ENCODE measurements at regions not wholly inside any gene's neighbourhood (a gene's known extent, or its start where the extent isn't known, plus 50 kb on each side); places are given as distances from the start of the nearest gene placed in this dataset.

DNA sequence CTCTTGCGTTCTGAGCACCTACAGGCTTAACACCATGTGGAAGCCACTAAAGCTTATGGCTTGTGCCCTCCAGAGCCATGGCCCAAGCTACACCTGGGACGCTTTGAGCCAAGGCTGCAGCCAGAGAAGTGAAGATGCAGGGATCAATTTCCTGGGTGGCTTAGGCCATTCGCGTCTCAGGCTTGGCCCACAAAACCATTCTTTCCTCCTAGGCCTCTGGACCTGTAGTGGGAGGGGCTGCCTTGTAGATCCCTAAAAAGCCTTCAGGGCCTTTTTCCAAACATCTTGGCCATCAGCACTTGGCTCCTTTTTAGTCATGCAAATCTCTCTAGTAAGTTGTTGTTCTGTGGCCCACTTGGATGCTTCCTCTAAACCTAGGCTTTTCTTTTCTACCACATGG lies 401.7 kb upstream of the RUNX1 start:
- DNase-seq (ENCODE audit: low read depth): no peak
- TF ChIP-seq, protein P1, sequence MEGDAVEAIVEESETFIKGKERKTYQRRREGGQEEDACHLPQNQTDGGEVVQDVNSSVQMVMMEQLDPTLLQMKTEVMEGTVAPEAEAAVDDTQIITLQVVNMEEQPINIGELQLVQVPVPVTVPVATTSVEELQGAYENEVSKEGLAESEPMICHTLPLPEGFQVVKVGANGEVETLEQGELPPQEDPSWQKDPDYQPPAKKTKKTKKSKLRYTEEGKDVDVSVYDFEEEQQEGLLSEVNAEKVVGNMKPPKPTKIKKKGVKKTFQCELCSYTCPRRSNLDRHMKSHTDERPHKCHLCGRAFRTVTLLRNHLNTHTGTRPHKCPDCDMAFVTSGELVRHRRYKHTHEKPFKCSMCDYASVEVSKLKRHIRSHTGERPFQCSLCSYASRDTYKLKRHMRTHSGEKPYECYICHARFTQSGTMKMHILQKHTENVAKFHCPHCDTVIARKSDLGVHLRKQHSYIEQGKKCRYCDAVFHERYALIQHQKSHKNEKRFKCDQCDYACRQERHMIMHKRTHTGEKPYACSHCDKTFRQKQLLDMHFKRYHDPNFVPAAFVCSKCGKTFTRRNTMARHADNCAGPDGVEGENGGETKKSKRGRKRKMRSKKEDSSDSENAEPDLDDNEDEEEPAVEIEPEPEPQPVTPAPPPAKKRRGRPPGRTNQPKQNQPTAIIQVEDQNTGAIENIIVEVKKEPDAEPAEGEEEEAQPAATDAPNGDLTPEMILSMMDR (IDR thresholded peaks at IDR 0.05; ENCODE audit: low read depth, low read length, missing control alignments): no peak
- H3K4me3 ChIP-seq (ENCODE audit: low read depth, low read length): no peak overlapping the region
- in situ Hi-C loops (cut with HindIII; ENCODE audit: low sequenced_read_pairs): loop anchor here (5.0 kb wide), 1 partner anchor 71 kb away; no protein-coding TSS in a partner anchor

DNA sequence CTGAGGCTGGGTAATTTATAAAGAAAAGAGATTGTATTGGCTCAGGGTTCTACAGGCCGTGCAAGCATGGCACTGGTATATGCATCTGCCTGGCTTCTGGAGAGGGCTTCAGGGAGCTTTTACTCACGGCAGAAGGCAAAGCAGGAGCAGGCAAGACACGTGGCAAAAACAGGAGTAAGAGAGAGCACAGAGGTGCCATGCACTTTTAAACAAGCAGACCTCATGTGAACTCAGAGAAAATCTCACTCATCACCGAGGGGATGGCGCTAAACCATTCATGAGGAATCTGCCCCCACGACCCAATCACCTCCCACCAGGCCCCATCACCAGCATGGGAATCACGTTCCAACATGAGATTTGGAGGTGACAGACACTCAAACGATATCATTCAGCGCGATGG lies 400.7 kb upstream of the RUNX1 start:
- TF ChIP-seq, protein P1 (IDR thresholded peaks at IDR 0.05; ENCODE audit: low read depth, low read length, missing control alignments): no peak
- no peak for DNase-seq (ENCODE audit: low read depth)
- H3K4me3 ChIP-seq (ENCODE audit: low read depth, low read length): no peak overlapping the region
- in situ Hi-C loops (cut with HindIII; ENCODE audit: low sequenced_read_pairs): loop anchor here (5.0 kb wide), 1 partner anchor 72 kb away; no protein-coding TSS in a partner anchor

DNA sequence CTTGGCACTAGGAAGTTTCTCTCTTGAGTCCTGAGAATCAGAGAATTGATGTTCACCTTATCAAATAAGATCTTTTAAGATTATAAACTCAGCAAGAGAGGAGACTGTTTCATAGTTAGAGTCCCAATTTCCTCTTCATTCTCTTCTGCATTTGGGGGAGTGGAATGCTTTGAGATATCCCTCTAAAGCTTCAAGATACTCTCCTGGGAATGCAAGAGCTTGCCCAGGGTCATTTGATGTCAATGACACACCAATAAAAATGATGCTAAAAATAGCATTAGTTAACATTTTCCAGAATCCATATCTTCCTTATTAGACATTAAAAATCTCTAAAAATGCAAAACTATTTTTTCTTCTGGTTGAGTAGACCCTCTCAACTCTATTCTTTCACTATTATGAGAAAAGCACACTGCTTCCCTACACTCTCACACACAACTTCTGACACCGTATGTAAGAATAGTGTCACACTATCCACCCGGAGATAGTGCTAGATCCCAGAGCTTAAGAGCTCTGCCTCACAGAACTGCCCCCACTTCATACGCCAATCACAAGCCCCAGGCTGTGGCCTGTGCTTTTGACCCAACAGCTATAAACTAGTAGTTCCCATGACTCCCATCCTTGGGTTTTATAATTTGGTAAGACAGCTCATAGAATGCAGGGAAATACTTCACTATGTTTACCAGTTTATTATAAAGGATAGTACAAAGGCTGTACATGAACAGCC lies 399.9 kb upstream of the RUNX1 start:
- in situ Hi-C loops (cut with HindIII; ENCODE audit: low sequenced_read_pairs): no loop called here
- no peak overlapping the region for H3K4me3 ChIP-seq (ENCODE audit: low read depth, low read length)
- TF ChIP-seq, protein P1 (IDR thresholded peaks at IDR 0.05; ENCODE audit: low read depth, low read length, missing control alignments): no peak
- DNase-seq (ENCODE audit: low read depth): no peak

DNA sequence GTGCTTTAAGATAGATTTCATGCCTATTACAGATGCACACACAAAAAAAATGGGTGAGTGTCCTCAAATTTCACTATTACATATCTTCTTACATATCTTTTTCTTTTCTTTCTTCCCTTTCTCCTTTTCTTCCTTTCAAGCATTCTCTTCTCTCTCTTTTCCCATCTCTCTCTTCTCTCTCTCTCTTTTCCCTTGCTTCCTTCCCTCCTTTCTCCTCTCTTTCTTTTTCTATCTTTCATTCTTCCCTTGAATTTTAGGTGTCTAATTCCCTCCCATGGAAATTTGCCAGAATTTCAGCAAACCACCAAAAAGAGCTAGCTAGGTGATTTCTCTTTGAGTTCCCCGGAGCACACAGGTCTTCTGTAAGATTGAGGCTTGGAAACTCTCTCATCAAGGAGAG lies 395.3 kb upstream of the RUNX1 start:
- TF ChIP-seq, protein P1 (IDR thresholded peaks at IDR 0.05; ENCODE audit: low read depth, low read length, missing control alignments): no peak
- H3K4me3 ChIP-seq (ENCODE audit: low read depth, low read length): no peak overlapping the region
- in situ Hi-C loops (cut with HindIII; ENCODE audit: low sequenced_read_pairs): no loop called here
- no peak for DNase-seq (ENCODE audit: low read depth)

DNA sequence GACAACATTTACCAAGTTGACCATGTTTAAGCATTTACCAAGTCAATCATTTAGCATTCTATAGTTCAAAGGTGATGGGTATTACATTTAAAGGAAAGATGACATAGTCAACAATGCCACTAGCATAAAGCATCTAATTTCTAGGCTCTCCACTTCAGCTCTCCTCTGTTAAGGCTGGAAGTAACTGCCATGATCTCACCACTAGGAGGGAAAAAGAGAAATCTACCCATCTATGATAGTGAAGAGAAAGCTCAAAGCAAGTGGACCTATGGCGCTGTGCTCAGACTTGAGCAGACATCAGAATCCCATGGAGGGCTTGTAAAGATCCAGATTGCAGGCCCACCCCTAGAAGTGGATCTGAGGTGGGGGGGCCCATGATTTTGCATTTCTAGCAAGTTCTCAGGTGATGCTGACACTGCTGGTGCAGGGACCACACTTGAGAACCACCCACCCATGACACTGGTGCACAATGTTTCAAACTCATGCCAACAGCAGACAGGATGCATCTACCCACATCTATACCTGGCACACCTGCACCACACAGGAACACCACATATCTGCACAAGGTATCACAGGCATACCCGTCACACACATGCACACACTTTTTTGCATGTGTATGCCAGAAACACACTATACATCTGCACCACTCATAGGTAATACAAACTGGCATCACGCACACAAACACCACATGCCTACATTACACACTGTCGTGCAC lies 392.9 kb upstream of the RUNX1 start:
- in situ Hi-C loops (cut with HindIII; ENCODE audit: low sequenced_read_pairs): no loop called here
- H3K4me3 ChIP-seq (ENCODE audit: low read depth, low read length): no peak overlapping the region
- TF ChIP-seq, protein P1 (IDR thresholded peaks at IDR 0.05; ENCODE audit: low read depth, low read length, missing control alignments): peak; percentile 10
- no peak for DNase-seq (ENCODE audit: low read depth)

DNA sequence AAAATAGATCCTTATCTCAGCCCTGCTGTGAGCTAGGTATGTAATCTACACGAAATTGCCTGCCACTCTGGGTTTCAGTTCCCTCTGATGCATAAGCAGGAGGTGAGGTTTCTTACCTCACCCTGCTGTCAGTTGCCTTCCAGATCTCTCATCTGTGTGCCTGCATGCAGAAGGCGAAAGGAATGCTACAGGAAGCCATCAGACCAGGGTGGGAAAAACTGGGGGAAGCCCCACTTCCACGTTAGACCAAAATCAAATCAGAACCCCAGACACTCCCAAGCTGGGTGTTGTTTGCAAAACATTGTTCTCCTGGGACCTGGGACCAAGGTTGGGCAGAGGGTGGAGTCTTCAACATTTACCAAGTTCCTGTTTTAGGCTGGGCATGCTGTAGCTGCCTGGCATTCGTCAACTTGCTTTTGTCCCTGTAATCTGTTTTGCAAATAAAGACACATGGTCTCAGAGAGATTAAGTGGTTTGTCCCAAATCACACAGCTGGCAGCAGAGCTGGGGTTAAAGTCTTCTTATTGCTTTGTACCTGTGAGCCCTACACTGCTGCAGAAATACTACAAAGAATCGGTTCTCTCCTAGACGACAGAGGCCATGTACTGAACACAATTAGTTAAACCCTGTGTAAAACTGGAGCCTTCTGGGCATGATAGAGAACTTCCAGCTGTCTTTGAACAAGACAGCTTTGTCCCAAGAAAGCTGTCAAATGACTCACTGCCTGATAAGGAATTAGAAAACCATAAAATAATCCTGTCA lies 389.7 kb upstream of the RUNX1 start:
- DNase-seq (ENCODE audit: low read depth): no peak
- in situ Hi-C loops (cut with HindIII; ENCODE audit: low sequenced_read_pairs): no loop called here
- no peak overlapping the region for H3K4me3 ChIP-seq (ENCODE audit: low read depth, low read length)
- TF ChIP-seq, protein P1 (IDR thresholded peaks at IDR 0.05; ENCODE audit: low read depth, low read length, missing control alignments): no peak
